GM21367 (cell line): ENCODE measurements at regions not wholly inside any gene's neighbourhood (a gene's known extent, or its start where the extent isn't known, plus 50 kb on each side); places are given as distances from the start of the nearest gene placed in this dataset.
A peak's percentile ranks its signal among the peaks of the same experiment; 100 is the strongest.

ENCODE experiments used
- ATAC-seq: cut with Tn5 transposase; IDR thresholded peaks from one replicate; pipeline ENCODE4 v1.9.1; 2021; ENCODE audit not compliant: unreplicated experiment

DNA sequence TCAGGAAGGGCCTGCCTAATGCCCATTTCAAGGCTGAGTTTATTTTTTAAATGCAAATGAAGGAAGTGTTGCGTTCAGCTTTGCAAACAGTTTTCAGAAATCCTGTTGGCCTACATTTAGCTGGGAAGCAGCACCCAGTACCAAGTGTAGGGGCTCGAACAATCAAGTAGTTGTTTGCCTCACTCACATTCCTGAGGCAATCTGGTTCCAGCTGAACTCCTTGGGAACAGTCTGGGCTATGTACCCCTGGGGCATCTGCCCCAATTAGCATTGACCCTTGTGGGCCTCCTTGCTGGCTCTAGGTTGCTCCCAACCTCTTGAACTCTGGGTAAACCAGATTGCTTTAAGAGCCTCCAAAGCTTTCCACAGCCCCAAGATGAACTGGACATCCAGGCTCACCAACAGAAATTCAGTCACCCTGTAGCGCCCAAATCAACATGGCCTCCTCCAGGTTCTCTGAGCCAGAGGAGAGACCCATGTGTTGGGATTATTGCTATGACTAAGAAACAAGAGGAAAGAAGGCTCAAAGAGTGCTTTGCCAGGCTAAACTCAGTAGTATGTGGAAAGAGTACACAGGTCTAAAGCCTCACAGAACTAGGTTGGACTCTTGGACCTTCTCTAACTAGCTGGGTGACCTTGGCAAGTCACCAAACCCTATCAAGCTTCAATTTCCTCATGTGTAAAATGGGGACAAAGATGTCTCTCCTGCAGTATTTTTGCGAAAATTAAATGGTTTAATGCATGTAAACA, 532.7 kb downstream of the SOX2 start:
- ATAC-seq = no peak

DNA sequence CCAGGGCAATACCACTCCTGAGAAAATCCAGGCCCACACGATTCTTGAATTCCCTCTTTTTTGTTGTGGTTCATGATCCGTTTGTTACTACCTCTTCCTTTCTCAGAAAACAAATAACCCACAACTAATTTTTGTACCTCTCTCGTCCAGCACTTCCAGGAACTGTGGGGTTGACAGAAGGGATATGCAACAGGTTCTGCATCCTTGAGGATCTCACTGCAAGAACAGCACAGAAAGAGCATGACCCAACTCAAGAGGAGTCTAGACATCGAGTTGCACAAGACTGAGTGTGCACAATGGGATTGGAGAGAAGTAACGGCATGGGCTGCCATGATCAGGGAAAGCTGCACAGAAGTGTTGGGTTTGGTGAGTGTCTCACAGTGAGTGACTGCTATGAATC, 533.3 kb downstream of the SOX2 start:
- ATAC-seq = no peak

DNA sequence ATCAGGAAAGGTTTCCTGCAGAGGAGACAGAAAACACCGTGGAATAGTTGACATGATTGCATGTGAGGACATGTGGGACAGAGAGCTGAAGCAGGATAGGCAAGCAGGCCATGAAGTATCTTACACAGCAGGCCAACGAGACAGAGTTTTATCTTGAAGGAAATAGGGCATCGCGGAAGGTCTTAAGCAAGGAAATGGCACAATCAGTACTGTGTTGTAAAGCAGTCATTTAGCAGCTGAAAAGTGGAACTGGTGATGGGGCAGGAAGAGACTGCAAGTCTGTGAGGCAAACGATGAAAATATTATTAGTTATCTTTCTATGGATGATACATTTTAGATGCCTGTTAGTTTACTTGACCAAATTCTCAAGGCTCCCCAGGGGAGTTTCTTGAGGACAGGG, 535.1 kb downstream of the SOX2 start:
- no peak for ATAC-seq

DNA sequence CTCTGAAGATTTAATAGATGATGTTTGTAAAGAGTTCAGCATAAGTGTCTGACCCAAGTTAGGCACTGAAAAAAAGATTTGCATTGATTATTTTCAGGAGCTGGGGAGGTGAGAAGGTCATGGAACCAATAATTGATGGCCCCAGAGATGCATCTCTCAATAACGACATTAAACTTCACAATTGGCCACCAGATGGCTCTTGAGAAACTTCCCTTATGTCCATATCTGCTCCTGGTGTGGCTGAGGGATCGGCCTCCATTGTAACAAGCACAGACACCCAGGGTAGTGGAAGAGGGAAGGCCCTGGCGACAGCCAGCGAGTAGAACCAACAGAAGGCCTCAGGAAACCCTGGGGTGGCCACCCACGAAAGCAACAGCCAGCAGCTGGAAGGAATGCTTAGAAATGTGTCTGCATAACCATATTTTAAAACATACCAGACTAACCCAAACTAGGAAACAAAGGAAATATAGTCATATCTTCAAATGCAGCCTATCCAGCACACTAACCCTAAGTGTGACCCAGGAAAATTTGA, 536.7 kb downstream of the SOX2 start:
- no peak for ATAC-seq

DNA sequence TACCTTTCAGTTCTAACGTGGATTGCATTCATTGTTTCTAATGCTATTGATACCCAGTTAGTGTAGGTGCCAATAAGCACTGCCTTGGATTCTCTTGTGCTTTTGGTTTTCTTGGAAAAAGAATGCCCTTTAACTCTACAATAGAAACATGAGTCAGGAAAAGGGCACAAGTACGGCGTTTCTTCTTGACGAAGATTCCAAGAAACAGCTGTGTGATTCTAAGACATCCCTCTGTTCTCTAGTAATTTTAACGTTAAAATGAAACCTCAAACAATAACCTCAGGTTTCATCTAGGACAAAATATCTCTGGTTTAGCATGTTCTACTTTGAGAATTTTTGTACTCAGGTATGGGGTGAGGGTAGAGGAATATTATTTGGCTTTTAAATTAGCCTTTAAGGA, 540.5 kb upstream of the ATP11B start:
- no peak for ATAC-seq

DNA sequence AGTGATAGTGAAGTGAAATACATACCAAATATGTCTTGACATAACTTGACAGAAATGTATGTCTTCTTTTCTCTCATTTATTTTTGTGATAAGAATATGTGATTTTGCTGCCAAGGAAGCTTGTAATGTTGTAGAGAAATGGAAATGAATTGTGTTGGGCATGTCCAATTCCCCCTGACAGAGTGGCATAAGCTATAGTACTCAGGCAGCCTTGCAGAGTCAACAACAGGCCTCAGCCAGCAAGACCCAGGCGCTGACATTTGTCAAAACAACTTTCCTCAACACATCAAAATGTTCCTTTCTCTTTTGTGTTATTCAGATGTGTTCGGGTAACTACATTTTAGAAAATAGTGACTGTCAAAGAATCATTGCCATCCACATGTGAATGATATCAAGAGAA, 538.1 kb upstream of the ATP11B start:
- no peak for ATAC-seq

DNA sequence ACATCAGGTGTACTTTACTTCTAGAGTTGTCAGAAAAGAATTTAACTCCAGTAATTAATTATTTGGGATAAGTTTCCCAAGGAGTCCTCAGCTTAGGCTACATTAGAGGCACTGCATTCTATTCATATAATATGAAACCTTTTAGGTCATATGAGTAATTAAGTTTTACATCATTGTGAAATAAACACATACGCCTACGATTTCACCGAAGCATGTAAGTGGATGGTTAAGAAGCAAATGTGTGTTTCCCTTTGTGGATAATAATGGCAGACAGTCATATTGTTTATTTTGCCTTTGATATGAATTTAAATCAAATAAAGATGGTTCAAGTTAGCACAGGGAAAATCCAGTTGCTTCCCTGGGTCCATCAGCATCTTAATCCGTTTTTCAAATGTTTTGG, 535.9 kb upstream of the ATP11B start:
- no peak for ATAC-seq

DNA sequence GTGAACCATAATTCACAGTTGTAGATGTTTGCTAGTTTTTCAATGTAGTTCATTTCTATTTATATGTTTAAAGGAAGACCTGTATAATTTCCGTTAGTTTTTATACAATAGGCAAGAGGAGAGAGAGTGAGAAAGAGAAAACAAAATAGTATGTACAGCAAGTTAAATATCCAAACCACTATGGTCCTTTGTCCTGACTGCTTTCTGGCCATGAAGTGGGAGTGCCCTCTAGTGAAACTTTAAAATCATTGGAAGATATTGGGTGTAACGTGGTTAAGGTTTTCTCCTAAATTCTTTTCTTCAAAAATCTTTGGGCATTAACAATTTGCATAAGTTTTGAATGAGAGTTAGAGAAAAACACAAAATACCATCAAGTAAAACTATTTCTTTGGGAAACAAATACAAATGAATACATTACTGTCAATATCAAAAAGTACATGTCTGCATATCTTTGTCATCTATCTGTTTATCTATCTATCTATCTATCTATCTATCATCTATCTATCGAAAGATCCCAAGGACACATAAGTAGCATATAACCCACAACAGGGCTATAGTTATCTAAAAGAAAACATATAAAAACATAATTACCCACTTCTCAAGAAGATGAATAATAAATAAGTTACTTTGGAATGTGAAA, 534.6 kb upstream of the ATP11B start:
- peak; percentile 78 for ATAC-seq

DNA sequence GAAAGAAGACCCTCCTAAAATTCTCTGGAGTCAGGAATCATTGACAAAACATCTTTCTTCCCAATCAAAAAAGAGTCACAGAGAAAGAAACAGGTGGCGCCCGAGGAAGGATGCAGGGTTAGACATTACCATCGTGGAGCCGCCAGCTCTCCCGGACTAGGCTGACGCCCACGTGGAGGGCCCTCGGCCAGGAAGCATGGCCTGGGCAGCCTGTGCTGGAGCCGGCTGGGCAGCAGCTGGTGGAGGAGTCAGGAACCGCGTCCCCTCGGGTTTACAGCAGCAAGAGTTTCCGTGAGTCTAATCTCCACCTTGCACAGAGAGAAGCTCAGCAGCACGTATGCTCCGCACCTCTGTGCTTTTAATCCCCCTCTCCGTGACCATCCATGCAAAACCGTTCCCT, 533.7 kb upstream of the ATP11B start:
- ATAC-seq = no peak

DNA sequence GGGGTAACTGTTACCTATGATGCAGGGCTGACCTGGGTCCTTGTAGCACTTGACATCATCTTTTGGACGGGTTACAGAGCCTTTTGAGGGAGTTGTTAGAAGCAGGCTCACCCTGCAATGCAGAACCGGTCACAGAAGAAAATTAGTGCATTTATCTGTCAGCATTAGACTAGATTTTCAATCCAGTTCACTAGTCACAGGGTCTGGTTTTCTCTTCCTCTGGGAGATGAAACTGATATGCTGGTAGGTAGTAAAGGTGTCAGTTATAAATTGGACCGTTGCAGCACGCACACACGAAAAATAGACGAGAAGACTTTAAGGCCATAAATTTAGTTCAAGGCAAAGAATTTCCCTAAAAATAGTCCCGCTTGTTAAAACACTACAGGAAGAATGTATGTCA, 532.3 kb upstream of the ATP11B start:
- no peak for ATAC-seq

DNA sequence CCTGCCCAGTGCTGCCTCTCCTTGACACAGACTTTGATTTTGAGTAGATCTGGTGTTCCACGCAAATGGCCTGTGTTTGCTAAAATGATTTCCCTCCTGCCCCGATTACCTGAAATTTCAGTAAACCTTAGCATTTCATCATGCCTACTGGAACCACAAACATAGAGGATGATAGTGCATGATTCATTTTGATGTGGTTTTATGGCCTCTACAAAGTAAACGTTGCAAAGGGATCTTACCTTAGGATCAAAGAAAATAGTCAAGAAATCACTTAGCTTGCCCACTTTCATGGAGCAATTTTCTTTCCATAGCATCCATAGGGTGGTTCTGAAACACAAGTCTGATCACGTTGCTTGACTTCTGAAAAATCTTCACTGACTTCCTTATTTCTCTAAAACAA, 524.6 kb upstream of the ATP11B start:
- no peak for ATAC-seq

DNA sequence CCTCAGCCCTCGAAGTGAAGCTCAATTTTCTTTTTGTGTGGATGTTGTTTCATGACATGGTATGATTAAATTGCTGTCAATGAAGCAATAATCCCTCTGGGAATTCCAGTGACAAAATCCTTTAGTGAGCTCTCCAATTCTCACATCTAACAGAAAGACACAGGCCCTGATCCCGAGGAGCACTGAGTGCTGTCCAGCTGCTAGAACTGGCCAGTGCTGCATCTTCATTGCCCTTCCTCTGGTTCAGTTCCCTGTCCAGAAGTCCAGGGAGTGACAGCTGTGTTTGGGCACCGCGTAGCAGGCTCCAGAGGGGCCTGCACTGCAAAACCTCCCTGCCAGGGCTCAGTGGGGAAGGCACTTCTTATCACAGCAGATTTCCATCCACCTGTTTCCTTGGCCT, 516.8 kb upstream of the ATP11B start:
- no peak for ATAC-seq

DNA sequence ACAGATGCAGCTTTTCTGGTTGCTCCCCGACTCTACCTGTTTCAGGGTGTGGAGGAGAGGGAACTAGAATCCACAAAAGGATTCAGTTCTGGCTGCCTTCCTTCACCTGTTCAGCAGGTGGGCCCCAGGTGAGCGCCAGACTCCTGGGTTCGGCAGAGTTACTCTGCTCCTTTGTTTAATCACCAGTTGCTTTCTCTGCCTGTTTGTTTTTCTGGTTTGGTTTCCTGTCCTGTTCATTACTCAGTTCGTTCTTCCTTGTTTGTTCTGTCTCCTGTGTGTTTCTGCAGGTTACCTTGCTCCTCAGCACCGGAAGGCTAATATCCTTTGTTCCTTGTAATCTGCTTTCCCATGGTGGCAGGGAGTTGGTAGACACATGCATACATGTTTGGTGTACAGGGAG, 508.5 kb upstream of the ATP11B start:
- no peak for ATAC-seq

DNA sequence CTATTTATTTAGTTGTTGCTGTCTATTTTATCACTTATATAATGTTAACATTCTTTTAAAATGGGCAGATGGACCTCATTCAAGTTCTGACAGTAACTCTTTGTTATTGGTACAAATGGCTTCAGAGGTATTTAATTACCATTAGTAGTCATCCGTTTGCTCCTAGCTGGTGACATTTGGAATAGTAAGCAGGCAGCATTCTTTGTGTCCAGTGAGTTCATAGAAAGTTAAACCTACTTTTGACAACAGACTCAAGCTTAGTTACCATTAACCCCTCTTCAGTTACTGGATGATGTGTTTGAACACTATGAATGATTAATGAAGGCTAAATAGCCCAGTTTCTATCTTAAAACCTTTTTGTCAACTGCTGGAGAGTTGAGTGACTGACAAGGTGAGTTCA, 500.7 kb upstream of the ATP11B start:
- no peak for ATAC-seq

DNA sequence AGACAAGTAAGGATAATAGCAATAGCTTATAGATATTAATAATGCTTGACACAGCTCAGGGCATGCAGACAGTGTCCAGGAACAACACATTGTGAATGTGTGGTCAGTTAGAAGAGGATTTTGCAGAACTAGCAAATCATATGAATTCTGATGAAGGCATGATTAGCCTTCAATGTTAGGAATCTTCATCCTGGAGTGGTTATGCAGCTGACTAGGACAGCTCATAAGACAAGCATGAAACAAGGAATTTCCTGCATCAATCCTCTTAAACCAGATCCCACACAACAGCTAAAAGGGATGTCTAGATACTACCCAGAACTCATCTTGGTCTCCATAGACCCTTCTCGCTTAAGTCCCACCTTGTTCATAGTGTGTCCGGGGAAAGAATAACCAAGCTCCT, 499.0 kb upstream of the ATP11B start:
- ATAC-seq = no peak

DNA sequence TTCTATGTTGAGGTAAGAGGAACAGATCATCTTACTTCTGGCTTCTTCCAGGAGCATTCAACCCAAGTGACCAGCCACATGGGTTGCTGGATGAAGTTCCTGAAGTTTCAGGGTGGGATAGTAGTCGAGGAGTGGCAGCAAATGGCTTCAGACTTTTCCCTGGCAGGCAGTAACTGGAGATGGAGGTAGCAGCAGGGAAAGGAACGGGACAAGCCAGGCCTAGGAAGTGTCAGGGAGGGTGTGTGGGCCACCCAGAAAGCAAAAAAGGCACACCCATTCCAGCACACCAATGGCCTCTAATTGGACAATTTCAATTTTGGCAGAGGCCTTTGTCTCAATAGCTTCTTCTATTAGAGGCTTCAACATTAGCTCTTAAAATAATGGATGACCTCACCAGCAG, 498.6 kb upstream of the ATP11B start:
- ATAC-seq = no peak

DNA sequence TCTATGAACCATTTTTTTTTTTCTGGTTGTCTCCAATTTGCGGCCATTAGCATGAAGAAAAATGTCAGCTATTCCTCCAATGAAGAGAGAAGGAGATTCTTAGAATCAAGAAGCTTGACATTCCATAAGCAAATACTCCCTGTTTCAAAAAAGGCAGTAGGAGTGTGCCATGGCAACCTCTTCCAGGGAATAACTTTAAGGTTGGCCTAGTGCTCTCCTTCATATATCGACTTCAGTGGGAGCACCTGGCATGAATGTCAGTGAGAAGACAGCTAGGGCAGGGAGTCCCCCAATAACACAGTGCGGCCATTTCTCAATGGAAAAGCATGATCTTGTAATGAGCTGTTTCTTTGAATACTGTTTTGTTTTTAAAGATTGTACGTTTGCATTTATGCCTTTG, 493.0 kb upstream of the ATP11B start:
- no peak for ATAC-seq

DNA sequence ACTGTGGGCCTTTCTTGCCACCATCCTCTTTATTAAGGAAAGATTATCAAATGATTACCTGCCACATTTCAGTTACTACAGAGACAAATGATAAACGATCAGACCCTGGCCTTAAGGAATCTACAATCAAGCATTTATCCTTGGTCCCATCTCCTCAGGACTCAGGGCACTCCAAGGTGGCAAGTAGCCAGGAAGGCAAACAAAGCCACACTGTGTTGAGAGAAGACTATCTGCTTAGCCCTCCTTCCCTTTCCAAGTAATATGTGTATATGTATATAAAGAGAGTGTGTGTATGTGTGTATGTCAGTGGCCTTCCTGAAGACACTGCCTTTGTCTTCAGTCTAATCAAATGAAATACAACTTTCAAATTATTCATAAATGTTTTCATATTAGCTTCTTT, 490.1 kb upstream of the ATP11B start:
- ATAC-seq = no peak

DNA sequence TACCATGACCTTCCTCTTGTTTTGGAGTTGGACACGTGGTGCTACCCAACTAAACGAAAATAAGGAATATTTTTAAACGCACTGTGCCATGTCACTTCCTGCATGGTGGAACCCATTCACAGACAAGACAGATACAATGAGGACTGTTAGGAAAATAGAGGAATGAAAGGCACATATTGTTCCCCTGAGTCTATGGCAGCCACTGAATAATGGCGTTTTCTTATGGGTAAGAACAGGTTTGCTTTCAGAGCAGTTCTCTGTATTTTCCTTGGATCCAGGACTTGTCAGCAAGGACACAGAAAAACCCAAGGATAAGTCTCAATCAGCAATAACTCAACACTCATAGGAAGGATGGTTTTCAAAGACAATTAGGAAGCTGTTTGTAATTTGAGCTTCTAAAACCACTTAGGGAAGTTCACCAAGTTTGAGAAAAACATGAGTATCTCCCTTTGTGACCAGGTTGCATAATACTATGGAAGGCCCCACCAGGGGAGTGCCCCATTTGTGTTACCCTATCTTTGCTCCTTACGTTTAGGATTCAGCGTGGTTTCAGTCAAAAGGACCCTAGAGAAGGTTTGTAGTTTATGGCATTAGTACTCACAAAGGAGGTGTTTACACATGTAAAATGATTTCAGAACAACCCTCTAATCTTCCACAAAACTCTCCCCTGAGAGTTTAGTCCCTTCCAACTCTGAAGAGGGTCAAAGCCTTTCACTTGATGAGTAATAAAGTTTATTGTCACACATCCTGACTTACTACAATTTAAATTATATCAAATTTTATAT, 487.2 kb upstream of the ATP11B start:
- ATAC-seq = no peak

DNA sequence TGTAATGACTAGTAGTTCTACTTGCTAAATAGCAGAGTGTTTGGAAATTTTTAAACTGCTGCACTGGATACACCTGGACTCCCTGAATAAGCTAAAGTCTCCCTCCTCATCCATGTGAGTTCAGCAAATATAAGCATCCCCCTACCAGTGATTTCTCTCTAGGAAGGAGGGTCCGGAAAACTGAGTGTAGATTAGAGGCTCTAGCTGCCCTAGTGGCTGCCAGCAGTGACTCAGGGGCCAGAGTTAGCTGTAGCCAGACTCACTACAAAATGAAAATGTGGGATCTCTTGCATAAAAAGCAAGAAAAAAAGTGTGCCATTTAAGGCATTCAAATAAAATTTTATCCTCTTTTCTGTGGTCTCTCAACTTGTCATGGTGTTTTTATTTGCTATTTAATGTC, 485.0 kb upstream of the ATP11B start:
- ATAC-seq = no peak

DNA sequence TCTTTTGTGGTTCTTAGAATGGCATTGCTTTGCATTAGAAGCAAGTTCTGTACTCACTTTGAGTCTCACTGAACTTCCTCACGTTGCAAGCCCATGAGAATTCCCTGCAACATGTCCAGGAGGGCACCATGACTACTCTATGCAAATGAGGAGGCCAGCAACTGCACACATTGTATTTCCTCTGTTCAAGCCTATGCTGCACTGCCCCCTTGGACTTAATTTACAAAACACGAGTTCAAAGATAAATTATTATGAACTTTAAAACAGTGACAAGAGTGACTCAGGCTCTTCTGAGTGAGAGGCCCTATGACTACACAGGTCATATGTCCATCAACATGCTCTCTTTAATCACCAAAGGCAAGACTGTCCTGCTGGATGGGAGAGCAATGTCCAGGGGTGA, 484.2 kb upstream of the ATP11B start:
- no peak for ATAC-seq

DNA sequence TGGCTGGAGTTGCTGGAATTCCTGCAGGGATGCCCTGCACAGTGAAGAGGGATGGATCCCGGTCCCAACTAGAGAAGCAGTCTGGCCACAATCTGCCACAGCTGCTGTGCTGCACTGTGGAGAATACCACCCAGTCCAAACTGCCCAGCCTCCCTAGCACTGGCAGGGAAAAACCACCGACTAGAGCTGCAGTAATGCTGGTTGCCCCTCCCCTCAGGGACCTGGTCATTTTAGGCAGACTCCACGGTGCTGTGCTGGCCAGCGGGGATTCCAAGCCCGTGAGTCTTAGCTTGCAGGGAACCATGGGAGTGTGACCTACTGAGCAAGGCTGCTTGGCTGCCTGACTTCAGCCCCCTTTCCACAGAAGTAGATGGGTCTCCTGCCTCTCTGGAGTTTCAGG, 478.0 kb upstream of the ATP11B start:
- no peak for ATAC-seq
